HAP-1 (cell line): ENCODE measurements at regions not wholly inside any gene's neighbourhood (a gene's known extent, or its start where the extent isn't known, plus 50 kb on each side); places are given as distances from the start of the nearest gene placed in this dataset.

ENCODE experiments used
- DNase-seq, 2 experiments: peaks; one replicate each; pipeline ENCODE4 v3.0.0-alpha.2; 2016 to 2020; ENCODE audit warnings: low spot score in 2 of 2
- H3K27me3 ChIP-seq: fragments of 250-450 bp; sonication (Bioruptor Pico); 2 replicates; pipeline ENCODE4 v1.5.1; 2020; ENCODE audit warnings: low read depth, mild to moderate bottlenecking, moderate library complexity
- H3K36me3 ChIP-seq: fragments of 250-450 bp; sonication (Bioruptor Pico); replicated peaks from 2 replicates; pipeline ENCODE4 v1.5.1; 2020; ENCODE audit warnings: mild to moderate bottlenecking
- H3K4me1 ChIP-seq: fragments of 250-450 bp; sonication (Bioruptor Pico); 2 replicates; pipeline ENCODE4 v1.5.1; 2020; ENCODE audit warnings: mild to moderate bottlenecking
- H3K4me3 ChIP-seq: fragments of 250-450 bp; sonication (Bioruptor Pico); 2 replicates; pipeline ENCODE4 v1.5.1; 2020; ENCODE audit warnings: mild to moderate bottlenecking, moderate library complexity
- H3K9me3 ChIP-seq: fragments of 250-450 bp; sonication (Bioruptor Pico); 2 replicates; pipeline ENCODE4 v1.5.1; 2020; ENCODE audit warnings: mild to moderate bottlenecking, moderate library complexity
- in situ Hi-C: fragments of 300-500 bp; cut with MboI; formaldehyde crosslinking; loops from 3 replicates; pipeline ENCODE4 v1.14.3; 2020; ENCODE audit warnings: low sequenced_read_pairs, inconsistent platforms, mixed read lengths

DNA sequence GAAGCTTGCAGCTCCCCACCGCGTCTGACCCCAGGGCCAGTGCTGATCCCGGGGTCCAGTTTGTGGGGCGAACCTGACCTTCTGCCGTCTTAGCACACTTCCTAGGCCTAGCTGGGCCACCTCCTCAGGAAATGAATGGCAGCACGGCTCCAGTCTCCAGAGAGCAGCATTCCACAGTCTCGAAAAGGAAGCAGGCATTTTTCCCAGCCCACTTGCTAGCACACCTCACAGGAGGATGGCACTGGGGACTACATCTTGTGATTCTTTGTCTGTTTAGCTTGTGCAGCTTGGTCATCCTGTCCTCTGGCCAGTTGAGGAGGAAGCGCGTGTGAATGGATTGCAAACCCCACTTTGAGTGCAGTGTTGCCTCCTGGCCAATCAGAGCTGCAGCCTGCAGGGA, 308.0 kb upstream of the IRX2 start:
- in situ Hi-C loops = no loop called here
- Histone ChIP-seq H3K9me3 (peaks cover 5% of the 10 kb centered on the region; the same call in 1 of the 2 replicates), H3K27me3 (no peaks in the 10 kb centered on the region), H3K4me1 (no peaks in the 10 kb centered on the region), H3K4me3 (no peak overlapping the region), H3K36me3 (no peaks in the 10 kb centered on the region)
- no peak for DNase-seq

DNA sequence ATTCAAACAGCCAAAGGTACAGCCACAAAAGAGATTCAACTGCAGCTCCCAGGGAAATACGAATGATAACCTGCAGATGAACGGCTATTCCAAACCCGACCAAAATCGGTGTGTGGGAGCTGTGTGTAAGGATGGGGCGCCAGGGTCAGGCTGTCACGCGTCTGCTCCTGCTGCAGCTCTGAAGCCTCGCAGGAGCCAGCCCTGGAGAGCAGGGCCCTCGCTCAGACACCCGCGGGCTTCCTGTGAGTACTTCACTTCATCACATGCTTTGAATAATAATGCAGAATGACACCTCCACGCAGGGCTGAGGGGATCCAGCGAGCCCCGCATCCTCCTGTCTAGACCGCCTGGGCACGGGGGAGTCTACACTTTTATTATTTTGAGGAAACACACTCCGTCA, 307.5 kb upstream of the IRX2 start:
- no peak for DNase-seq
- Histone ChIP-seq H3K36me3 (no peaks in the 10 kb centered on the region), H3K4me1 (no peaks in the 10 kb centered on the region), H3K9me3 (peaks cover 7% of the 10 kb centered on the region), H3K27me3 (no peaks in the 10 kb centered on the region), H3K4me3 (no peak overlapping the region)
- in situ Hi-C loops = no loop called here

DNA sequence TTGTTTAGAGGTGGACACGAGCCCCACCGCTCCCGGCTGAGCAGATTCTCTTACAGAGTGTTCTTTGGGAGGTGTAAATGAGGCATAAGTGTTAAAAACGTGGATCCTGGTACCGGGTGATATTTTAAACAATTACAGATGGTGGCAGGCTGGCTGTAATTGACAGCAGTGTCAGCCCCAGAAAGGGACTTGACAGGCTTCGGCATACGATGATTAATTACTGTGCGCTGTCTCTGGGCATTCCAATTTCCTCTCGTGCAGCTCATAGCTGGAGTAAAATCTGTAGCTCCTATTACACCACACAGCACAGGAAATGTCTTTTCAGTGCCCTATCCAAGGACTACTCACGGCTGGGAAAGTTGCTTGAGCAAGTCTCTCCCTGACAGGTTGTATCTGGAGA, 305.4 kb upstream of the IRX2 start:
- no peaks in the 10 kb centered on the region for H3K27me3 ChIP-seq
- DNase-seq = no peak
- in situ Hi-C loops = no loop called here
- no peaks in the 10 kb centered on the region for H3K36me3 ChIP-seq
- no peak overlapping the region for H3K4me3 ChIP-seq
- no peaks in the 10 kb centered on the region for H3K4me1 ChIP-seq
- H3K9me3 ChIP-seq = peaks cover 5% of the 10 kb centered on the region

DNA sequence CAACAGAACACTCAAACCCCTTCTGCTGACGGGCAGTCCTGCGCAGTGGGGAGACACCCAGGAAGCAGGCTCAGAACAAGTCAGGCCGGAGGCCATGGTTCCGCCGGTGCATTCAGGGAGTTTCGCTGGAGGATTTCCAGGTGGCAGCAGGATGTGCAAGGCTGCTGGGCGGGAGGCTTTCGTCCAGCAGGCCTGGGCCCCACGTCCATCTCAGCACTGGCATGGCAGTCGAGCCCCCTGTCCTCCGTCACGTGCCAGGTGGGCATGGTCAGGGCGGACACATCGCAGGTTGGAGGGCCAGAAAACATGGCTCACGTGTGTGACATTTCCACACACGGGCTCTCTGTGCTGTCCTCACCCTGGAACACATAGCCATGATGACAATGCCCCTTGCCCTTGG, 299.9 kb upstream of the IRX2 start:
- Histone ChIP-seq H3K36me3 (no peaks in the 10 kb centered on the region), H3K27me3 (no peaks in the 10 kb centered on the region), H3K4me1 (peaks cover 4% of the 10 kb centered on the region; the same call in 1 of the 2 replicates), H3K9me3 (peaks cover 6% of the 10 kb centered on the region; the same call in 1 of the 2 replicates), H3K4me3 (no peak overlapping the region)
- DNase-seq = no peak
- in situ Hi-C loops = no loop called here

DNA sequence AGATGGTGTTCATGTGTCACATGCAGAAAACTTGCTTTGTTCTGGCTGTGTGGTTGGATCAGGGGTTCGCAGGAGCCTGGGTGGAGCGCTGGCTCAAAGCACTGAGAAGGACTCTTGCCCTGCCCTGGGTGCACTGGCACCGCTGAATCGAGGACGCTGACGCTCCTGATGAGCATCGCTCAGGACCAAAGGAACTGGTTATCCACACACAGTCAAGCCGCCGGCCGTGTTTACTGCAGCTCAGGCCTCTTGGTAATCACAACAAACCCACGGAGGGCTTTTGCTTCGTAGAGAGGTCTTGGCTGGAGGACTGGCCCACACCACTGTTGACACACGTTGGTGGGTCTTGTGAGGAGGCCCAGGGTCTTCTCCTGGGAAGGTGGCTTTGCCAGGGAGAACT, 299.4 kb upstream of the IRX2 start:
- DNase-seq = no peak
- in situ Hi-C loops = no loop called here
- no peaks in the 10 kb centered on the region for H3K27me3 ChIP-seq
- peaks cover 4% of the 10 kb centered on the region; the same call in 1 of the 2 replicates for H3K4me1 ChIP-seq
- H3K9me3 ChIP-seq = peaks cover 6% of the 10 kb centered on the region; the same call in 1 of the 2 replicates
- H3K4me3 ChIP-seq = no peak overlapping the region
- no peaks in the 10 kb centered on the region for H3K36me3 ChIP-seq

DNA sequence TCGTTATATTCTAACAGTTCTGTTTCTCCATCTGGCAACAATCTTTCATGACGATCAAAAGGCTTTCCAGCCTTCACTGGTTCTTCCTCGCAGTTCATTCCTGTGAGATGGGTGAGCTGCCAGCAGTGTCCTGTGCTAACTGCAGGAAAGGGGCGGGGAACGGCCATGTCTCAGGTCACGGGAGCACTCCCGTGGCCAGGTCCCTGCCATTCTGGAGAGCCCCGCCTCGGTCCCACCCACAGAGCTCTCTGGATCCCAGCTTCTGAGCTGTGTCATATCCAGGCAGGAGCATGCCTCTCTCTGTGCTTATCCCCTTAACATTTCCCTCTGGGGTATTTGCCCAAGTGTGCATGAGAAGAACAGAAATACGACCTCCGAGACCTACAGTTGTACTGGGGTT, 297.8 kb upstream of the IRX2 start:
- no peaks in the 10 kb centered on the region for H3K27me3 ChIP-seq
- H3K4me1 ChIP-seq = peaks cover 4% of the 10 kb centered on the region; the same call in 1 of the 2 replicates
- H3K9me3 ChIP-seq = peaks cover 6% of the 10 kb centered on the region; the same call in 1 of the 2 replicates
- in situ Hi-C loops = no loop called here
- no peak for DNase-seq
- H3K36me3 ChIP-seq = no peaks in the 10 kb centered on the region
- H3K4me3 ChIP-seq = no peak overlapping the region

DNA sequence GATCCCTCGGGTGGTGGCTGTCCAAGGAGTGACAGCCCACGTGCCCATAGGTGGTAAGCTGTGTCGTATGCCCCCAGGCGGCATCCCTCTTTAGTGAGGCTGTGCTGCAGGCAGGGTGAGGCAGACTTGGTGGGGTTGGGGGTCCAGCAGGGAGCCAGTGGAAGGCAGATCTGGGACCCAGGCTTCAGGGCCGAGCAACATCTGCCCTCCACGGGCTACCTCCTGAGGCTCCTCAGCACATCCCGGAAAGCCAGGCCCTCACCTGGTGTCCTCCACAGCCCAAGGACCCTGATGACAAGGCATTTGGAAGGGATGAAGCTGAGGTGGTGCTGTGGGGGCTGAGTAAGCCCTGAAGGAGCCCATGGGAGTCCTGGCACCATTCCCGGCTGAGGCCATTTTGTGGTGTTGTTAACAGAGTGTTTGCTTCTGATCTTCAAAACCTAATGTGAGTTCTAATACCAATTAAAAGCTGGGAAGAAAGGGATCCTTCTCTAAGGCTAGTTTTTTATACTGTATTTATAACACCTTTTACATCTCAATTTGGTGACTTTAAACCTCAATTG, 295.8 kb upstream of the IRX2 start:
- no peak overlapping the region for H3K4me3 ChIP-seq
- in situ Hi-C loops = no loop called here

DNA sequence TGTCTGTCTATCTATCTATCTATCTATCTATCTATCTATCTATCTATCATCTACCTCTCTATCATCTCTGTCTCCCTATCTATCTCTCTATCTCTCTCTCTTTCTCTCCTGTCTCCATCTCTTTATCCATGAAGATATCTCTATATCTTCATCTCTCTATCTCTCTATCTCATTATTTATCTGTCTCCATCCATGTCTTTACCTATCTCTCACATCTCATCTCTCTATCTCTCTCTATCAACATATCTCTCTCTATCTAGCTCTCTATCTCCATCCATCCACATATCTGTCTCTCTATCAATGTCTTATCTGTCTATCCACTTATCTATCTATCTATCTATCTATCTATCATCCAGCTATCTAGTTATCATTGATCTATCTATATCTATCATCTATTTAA, 292.1 kb upstream of the IRX2 start:
- Histone ChIP-seq H3K27me3 (no peaks in the 10 kb centered on the region), H3K4me1 (peaks cover 2% of the 10 kb centered on the region; the same call in 1 of the 2 replicates), H3K4me3 (no peak overlapping the region), H3K9me3 (no peaks in the 10 kb centered on the region), H3K36me3 (no peaks in the 10 kb centered on the region)
- no peak for DNase-seq
- in situ Hi-C loops = no loop called here

More for the DNA sequence above, 295.8 kb upstream of the IRX2 start:
- no peak for DNase-seq
- no peaks in the 10 kb centered on the region for H3K36me3 ChIP-seq
- 0 out of 2 replicates have a peak, but pooled peaks cover 4% of the 10 kb centered on the region for H3K9me3 ChIP-seq
- H3K27me3 ChIP-seq = no peaks in the 10 kb centered on the region
- peaks cover 4% of the 10 kb centered on the region; the same call in 1 of the 2 replicates for H3K4me1 ChIP-seq

DNA sequence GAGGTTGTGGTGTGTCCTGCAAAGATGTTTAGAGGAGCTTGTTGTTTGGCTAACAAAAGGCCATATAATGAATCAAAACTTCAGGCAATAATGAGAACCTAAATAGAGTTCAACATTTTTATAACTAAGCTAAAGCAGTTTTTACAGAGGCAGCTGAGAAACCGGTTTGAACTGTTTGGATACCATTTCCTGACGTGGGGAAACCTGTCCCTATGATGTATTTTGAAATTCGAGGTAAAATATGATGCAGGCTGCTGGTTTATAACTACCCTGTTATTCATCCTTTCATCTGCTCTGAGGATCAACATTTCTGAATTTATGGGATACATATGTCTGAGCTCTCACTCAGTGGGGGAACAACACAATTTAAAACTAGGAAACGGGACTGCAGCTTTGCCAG, 289.5 kb upstream of the IRX2 start:
- H3K4me1 ChIP-seq = no peaks in the 10 kb centered on the region
- in situ Hi-C loops = no loop called here
- DNase-seq = no peak
- H3K9me3 ChIP-seq = no peaks in the 10 kb centered on the region; the same call in 1 of the 2 replicates
- H3K27me3 ChIP-seq = no peaks in the 10 kb centered on the region
- no peaks in the 10 kb centered on the region for H3K36me3 ChIP-seq
- no peak overlapping the region for H3K4me3 ChIP-seq

DNA sequence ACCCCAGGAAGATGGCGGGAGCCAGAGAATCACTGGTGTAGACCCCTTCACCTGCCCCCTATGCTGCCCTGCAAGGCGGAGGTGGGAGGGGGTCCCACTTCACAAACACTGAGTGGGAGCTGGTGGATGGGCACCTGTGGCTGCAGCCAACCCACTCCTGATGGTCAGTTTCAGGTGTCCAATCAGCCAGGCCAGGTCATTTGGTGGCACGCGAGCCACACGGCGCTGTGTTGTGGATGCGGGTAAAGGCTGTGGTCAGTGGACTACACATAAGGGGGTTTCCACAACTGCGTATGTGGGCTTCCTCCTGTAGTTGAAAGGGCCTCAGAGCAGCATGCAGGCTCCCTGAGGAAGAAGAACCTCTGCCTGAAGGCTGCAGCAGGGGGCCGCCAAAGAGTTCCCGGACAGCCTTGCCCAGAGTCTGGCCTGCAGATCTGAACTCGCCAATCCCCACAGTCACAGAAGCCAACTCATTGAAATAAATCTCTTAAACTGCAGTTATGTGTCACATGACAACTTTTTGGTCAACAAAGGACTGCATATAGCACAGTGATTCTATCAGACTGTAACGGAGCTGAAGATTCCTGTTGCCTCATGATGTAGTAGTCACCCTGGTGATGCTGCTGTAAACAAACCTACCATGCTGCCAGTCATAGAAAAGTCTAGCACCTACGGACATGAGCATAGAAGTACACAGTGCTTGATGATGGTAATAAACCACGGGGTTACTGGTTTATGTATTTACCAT, 284.7 kb upstream of the IRX2 start:
- in situ Hi-C loops = no loop called here

DNA sequence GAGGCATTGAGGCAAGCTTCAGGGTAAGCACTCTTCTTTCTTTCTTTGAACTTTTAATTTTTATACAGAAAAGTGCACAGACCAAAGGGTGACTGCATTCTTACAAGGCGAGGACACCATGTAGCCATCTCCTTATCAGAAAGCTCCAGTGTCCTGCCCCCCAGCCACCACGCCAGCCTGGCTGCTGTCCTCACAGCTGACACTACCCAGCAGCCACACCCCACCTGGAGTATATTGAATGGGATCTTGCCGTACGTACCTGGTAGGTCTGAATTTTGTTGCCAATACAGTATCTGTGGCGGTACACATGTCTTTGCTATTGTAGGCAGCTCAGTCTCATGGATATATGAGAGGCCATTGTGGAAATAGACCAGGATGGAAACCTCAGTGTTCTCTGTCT, 284.0 kb upstream of the IRX2 start:
- no peaks in the 10 kb centered on the region; the same call in 1 of the 2 replicates for H3K9me3 ChIP-seq
- DNase-seq = no peak
- H3K4me1 ChIP-seq = no peaks in the 10 kb centered on the region
- H3K27me3 ChIP-seq = no peaks in the 10 kb centered on the region
- H3K4me3 ChIP-seq = no peak overlapping the region
- in situ Hi-C loops = no loop called here
- no peaks in the 10 kb centered on the region for H3K36me3 ChIP-seq

More for the DNA sequence above, 284.7 kb upstream of the IRX2 start:
- Histone ChIP-seq H3K36me3 (no peaks in the 10 kb centered on the region), H3K27me3 (no peaks in the 10 kb centered on the region), H3K9me3 (no peaks in the 10 kb centered on the region; the same call in 1 of the 2 replicates), H3K4me3 (no peak overlapping the region), H3K4me1 (no peaks in the 10 kb centered on the region)
- DNase-seq = no peak

DNA sequence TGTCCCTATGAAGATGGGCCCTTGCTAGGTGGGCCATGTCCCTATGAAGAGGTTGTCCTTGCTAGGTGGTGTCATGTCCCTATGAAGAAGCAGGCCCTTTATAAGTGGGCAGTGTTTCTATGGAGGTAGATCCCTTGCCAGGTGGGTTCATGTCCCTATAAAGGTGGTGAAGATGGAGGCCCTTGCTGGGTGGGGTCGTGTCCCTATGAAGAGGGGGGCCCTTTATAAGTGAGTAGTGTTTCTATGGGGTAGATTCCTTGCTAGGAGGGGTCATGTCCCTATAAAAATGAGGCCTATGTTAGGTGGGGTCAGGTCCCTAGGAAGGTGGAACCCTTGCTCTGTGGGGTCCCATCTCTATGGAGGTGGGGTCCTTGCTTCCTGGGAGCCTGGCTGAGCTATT, 283.4 kb upstream of the IRX2 start:
- H3K27me3 ChIP-seq = no peaks in the 10 kb centered on the region
- H3K36me3 ChIP-seq = no peaks in the 10 kb centered on the region
- H3K4me3 ChIP-seq = no peak overlapping the region
- H3K9me3 ChIP-seq = no peaks in the 10 kb centered on the region; the same call in 1 of the 2 replicates
- in situ Hi-C loops = no loop called here
- no peaks in the 10 kb centered on the region for H3K4me1 ChIP-seq
- no peak for DNase-seq

DNA sequence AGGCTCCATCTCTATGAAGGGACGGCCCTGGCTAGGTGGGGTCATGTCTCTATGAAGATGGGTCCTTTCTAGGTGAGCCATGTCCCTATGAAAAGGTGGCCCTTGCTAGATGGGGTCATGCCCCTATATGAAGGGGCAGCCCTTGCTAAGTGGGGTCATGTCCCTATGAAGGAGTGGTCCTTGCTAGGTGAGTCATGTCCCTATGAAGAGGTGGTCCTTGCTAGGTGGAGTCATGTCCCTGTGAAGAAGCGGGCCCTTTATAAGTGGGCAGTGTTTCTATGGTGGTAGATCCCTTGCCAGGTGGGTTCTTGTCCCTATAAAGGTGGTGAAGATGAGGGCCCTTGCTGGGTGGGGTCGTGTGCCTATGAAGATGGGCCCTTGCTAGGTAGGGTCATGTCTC, 283.0 kb upstream of the IRX2 start:
- DNase-seq = no peak
- Histone ChIP-seq H3K4me1 (no peaks in the 10 kb centered on the region), H3K4me3 (no peak overlapping the region), H3K9me3 (no peaks in the 10 kb centered on the region; the same call in 1 of the 2 replicates), H3K36me3 (no peaks in the 10 kb centered on the region), H3K27me3 (no peaks in the 10 kb centered on the region)
- in situ Hi-C loops = no loop called here

DNA sequence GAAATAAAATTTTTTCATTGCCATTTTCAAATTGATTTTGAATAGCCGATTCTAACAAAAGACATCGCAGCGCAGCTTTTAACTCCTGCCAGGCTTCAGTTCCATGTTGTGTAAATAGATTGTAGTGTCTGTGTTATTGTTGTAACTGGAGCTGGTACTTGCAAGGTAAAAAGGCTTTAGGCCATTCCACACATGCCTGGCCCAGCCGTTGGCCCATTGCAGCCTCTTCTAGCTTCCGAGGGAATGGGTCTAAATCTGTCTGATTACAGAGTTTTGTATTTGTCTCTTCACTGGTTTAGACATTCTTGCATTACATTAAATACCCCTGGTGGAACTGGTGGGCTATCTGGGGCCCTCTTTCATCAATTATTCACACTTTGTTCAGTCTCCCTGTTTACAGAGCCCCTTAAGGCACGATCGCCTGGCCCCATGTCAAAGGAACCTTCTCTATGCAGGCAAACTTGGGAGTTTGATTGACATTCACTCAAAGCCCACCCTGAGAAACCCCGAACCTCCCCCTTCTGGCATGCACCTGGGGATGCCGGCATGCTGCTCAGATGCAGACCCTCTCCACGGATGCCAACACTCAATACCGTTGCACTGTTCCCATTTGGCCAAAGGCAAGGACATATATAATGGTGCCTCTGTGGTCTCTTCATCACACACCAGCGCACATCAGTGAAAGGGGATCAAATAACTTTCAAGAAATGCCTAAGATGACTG, 281.7 kb upstream of the IRX2 start:
- no peak for DNase-seq
- no peak overlapping the region for H3K4me3 ChIP-seq
- no peaks in the 10 kb centered on the region; the same call in 1 of the 2 replicates for H3K9me3 ChIP-seq
- in situ Hi-C loops = no loop called here
- no peaks in the 10 kb centered on the region for H3K4me1 ChIP-seq
- no peaks in the 10 kb centered on the region for H3K27me3 ChIP-seq
- H3K36me3 ChIP-seq = no peaks in the 10 kb centered on the region
